Astrocyte (in vitro differentiated cells and primary cell): ENCODE measurements at regions not wholly inside any gene's neighbourhood (a gene's known extent, or its start where the extent isn't known, plus 50 kb on each side); places are given as distances from the start of the nearest gene placed in this dataset.
"Not testable (repeated sequence)": the region's sequence is repeated elsewhere in the genome, so short reads cannot be mapped to it uniquely, and the experiment has no call there.

Source experiments
- DNase-seq: peaks from one replicate; pipeline ENCODE4 v3.0.0-alpha.2; 2010; ENCODE audit warnings: low read depth
- FAIRE-seq: peaks from 2 replicates; lab custom pipeline; 2011; peaks lifted over from hg19 to GRCh38; lab: Jason Lieb, UNC
- H2AFZ ChIP-seq: 2 replicates; pipeline ENCODE4 v1.6.0; 2012; ENCODE audit warnings: low read depth, low read length, inconsistent platforms
- H3K27ac ChIP-seq: 2 replicates; pipeline ENCODE4 v1.5.1; 2011; ENCODE audit warnings: low read depth, low read length, inconsistent platforms
- H3K27me3 ChIP-seq: 2 replicates; pipeline ENCODE4 v1.6.0; 2011; ENCODE audit warnings: low read length, inconsistent platforms; ENCODE audit not compliant: insufficient read depth
- H3K36me3 ChIP-seq: 2 replicates; pipeline ENCODE4 v1.5.1; 2011; ENCODE audit warnings: low read length, inconsistent platforms; ENCODE audit not compliant: insufficient read depth
- H3K4me1 ChIP-seq: 2 replicates; pipeline ENCODE4 v1.5.1; 2011; ENCODE audit warnings: low read length, inconsistent platforms; ENCODE audit not compliant: insufficient read depth
- H3K4me2 ChIP-seq: 2 replicates; pipeline ENCODE4 v1.6.0; 2012; ENCODE audit warnings: low read length, inconsistent platforms
- H3K4me3 ChIP-seq: 2 replicates; pipeline ENCODE4 v1.5.1; 2011; ENCODE audit warnings: low read depth, mild to moderate bottlenecking, low read length, inconsistent platforms; ENCODE audit not compliant: insufficient read depth
- H3K79me2 ChIP-seq: 2 replicates; pipeline ENCODE4 v1.6.0; 2012; ENCODE audit warnings: mild to moderate bottlenecking, low read length, inconsistent platforms; ENCODE audit not compliant: insufficient read depth
- H3K9ac ChIP-seq: 2 replicates; pipeline ENCODE4 v1.6.0; 2012; ENCODE audit warnings: mild to moderate bottlenecking, low read length, inconsistent platforms
- H3K9me3 ChIP-seq: 2 replicates; pipeline ENCODE4 v1.5.1; 2012; ENCODE audit warnings: low read depth, mild to moderate bottlenecking, low read length, inconsistent platforms; ENCODE audit not compliant: insufficient read depth
- H4K20me1 ChIP-seq: 2 replicates; pipeline ENCODE4 v1.6.0; 2012; ENCODE audit warnings: low read length, inconsistent platforms; ENCODE audit not compliant: insufficient read depth
- H3K27ac Mint-ChIP-seq: one replicate; pipeline ENCODE4 v1.8.0; 2021; ENCODE audit warnings: mild to moderate bottlenecking, mixed read lengths; ENCODE audit not compliant: unreplicated experiment
- H3K27me3 Mint-ChIP-seq: one replicate; pipeline ENCODE4 v1.8.0; 2021; ENCODE audit warnings: low read depth, mixed read lengths; ENCODE audit not compliant: unreplicated experiment
- H3K36me3 Mint-ChIP-seq: one replicate; pipeline ENCODE4 v1.8.0; 2021; ENCODE audit warnings: low read depth, mixed read lengths; ENCODE audit not compliant: unreplicated experiment
- H3K4me1 Mint-ChIP-seq: one replicate; pipeline ENCODE4 v1.8.0; 2021; ENCODE audit warnings: low read depth, mixed read lengths; ENCODE audit not compliant: unreplicated experiment
- H3K4me3 Mint-ChIP-seq: one replicate; pipeline ENCODE4 v1.8.0; 2021; ENCODE audit warnings: mild to moderate bottlenecking, moderate library complexity, mixed read lengths; ENCODE audit not compliant: unreplicated experiment
- H3K9me3 Mint-ChIP-seq: one replicate; pipeline ENCODE4 v1.8.0; 2021; ENCODE audit warnings: mild to moderate bottlenecking, mixed read lengths; ENCODE audit not compliant: unreplicated experiment
- CTCF ChIP-seq: IDR thresholded peaks from 2 replicates; pipeline ENCODE4 v1.5.1; 2011; ENCODE audit warnings: low read depth, mild to moderate bottlenecking, inconsistent platforms, low read length, moderate library complexity; ENCODE audit not compliant: insufficient read depth
- EZH2 ChIP-seq: IDR thresholded peaks from 2 replicates; pipeline ENCODE4 v1.6.1; 2012; ENCODE audit warnings: mild to moderate bottlenecking, low read length, inconsistent platforms; ENCODE audit not compliant: insufficient read depth

GRCh38 chrY:7659047-7659446, 747.5 kb upstream of the AMELY start:
- no peaks in the 10 kb centered on the region for H3K9me3 Mint-ChIP-seq
- H3K27me3 ChIP-seq = no peaks in the 10 kb centered on the region
- no peaks in the 10 kb centered on the region for H4K20me1 ChIP-seq
- H3K36me3 ChIP-seq = no peaks in the 10 kb centered on the region
- H3K9me3 ChIP-seq = no peaks in the 10 kb centered on the region
- no peaks in the 10 kb centered on the region for H3K36me3 Mint-ChIP-seq
- no peak overlapping the region for H3K4me3 Mint-ChIP-seq
- H3K9ac ChIP-seq = no peak overlapping the region
- H3K4me3 ChIP-seq = no peak overlapping the region
- H3K27ac ChIP-seq = no peak overlapping the region
- no peak for DNase-seq
- no peaks in the 10 kb centered on the region for H3K4me1 Mint-ChIP-seq
- H3K4me1 ChIP-seq = no peaks in the 10 kb centered on the region
- H2AFZ ChIP-seq = no peak overlapping the region
- H3K27me3 Mint-ChIP-seq = no peaks in the 10 kb centered on the region
- H3K4me2 ChIP-seq = no peak overlapping the region
- TF ChIP-seq EZH2 (no peak), CTCF (no peak)
- H3K79me2 ChIP-seq = no peaks in the 10 kb centered on the region
- FAIRE-seq = no peak
- H3K27ac Mint-ChIP-seq = no peak overlapping the region

GRCh38 chrY:7656596-7656995, 745.0 kb upstream of the AMELY start:
- Histone ChIP-seq H3K4me3 (no peak overlapping the region), H3K27ac (no peak overlapping the region), H3K9ac (no peak overlapping the region), H2AFZ (no peak overlapping the region), H3K27me3 (no peaks in the 10 kb centered on the region), H3K79me2 (no peaks in the 10 kb centered on the region), H3K36me3 (no peaks in the 10 kb centered on the region), H3K9me3 (no peaks in the 10 kb centered on the region), H4K20me1 (no peaks in the 10 kb centered on the region), H3K4me2 (no peak overlapping the region), H3K4me1 (no peaks in the 10 kb centered on the region)
- FAIRE-seq (no peak), DNase-seq (no peak)
- TF ChIP-seq EZH2 (no peak), CTCF (no peak)
- Mint-ChIP-seq H3K27ac (no peak overlapping the region), H3K36me3 (no peaks in the 10 kb centered on the region), H3K27me3 (no peaks in the 10 kb centered on the region), H3K4me3 (no peak overlapping the region), H3K9me3 (no peaks in the 10 kb centered on the region), H3K4me1 (no peaks in the 10 kb centered on the region)

- Mint-ChIP-seq H3K27ac (no peak overlapping the region), H3K4me3 (no peak overlapping the region), H3K27me3 (no peaks in the 10 kb centered on the region), H3K9me3 (no peaks in the 10 kb centered on the region), H3K4me1 (no peaks in the 10 kb centered on the region), H3K36me3 (no peaks in the 10 kb centered on the region)
- TF ChIP-seq EZH2 = no peak
- TF ChIP-seq CTCF = no peak
- no peaks in the 10 kb centered on the region for H3K36me3 ChIP-seq
- no peaks in the 10 kb centered on the region for H3K27me3 ChIP-seq
- no peak overlapping the region for H3K4me2 ChIP-seq
- DNase-seq (no peak), FAIRE-seq (no peak)
- no peaks in the 10 kb centered on the region for H3K79me2 ChIP-seq
- no peak overlapping the region for H3K27ac ChIP-seq
- no peak overlapping the region for H3K9ac ChIP-seq
- no peak overlapping the region for H2AFZ ChIP-seq
- H3K4me3 ChIP-seq = no peak overlapping the region
- no peaks in the 10 kb centered on the region for H4K20me1 ChIP-seq
- H3K9me3 ChIP-seq = no peaks in the 10 kb centered on the region
- H3K4me1 ChIP-seq = no peaks in the 10 kb centered on the region
Measured at GRCh38 chrY:7654985-7655384, 743.4 kb upstream of the AMELY start.

- FAIRE-seq, H3K4me1 Mint-ChIP-seq: not testable (repeated sequence)
Measured at GRCh38 chrY:7649866-7650265, 738.3 kb upstream of the AMELY start.

More at GRCh38 chrY:7649866-7650265, 738.3 kb upstream of the AMELY start:
- not testable (repeated sequence) for H3K27me3 ChIP-seq, H2AFZ ChIP-seq, H3K36me3 ChIP-seq, H3K27ac ChIP-seq, H3K4me3 Mint-ChIP-seq, DNase-seq, H3K4me3 ChIP-seq, H3K9me3 Mint-ChIP-seq, H3K9ac ChIP-seq, H3K27me3 Mint-ChIP-seq, H3K4me1 ChIP-seq, H4K20me1 ChIP-seq, H3K4me2 ChIP-seq, H3K79me2 ChIP-seq, H3K27ac Mint-ChIP-seq, H3K9me3 ChIP-seq, H3K36me3 Mint-ChIP-seq
